Activated CD4-positive, alpha-beta memory T cell treated with anti-CD3 and anti-CD28 coated beads, Interleukin-2, amount 10 ng/mL, durations not matched to agents 7 days and 5 days (primary cell): ENCODE measurements at regions not wholly inside any gene's neighbourhood (a gene's known extent, or its start where the extent isn't known, plus 50 kb on each side); places are given as distances from the start of the nearest gene placed in this dataset.

Experiments used
- CTCF ChIA-PET: fragments of 350-600 bp; sonication (Branson Sonifier 250); formaldehyde crosslinking; loops from one replicate; lab custom pipeline; 2021; ENCODE audit warnings: antibody characterized with exemption, inconsistent platforms; lab: Charles Lee
- POLR2A ChIA-PET: fragments of 350-600 bp; sonication (Branson Sonifier 250); formaldehyde crosslinking; loops from one replicate; lab custom pipeline; 2021; ENCODE audit warnings: antibody characterized with exemption; lab: Charles Lee
- DNase-seq: peaks from one replicate; pipeline ENCODE4 v3.0.0-alpha.2; 2020
- H3K27ac Mint-ChIP-seq: one replicate; pipeline ENCODE4 v1.8.0; 2021; ENCODE audit warnings: mild to moderate bottlenecking, mixed read lengths
- H3K27me3 Mint-ChIP-seq: one replicate; pipeline ENCODE4 v1.8.0; 2021; ENCODE audit warnings: mixed read lengths
- H3K36me3 Mint-ChIP-seq: one replicate; pipeline ENCODE4 v1.8.0; 2021; ENCODE audit warnings: low read depth, mixed read lengths
- H3K4me1 Mint-ChIP-seq: one replicate; pipeline ENCODE4 v1.8.0; 2021; ENCODE audit warnings: mixed read lengths
- H3K4me3 Mint-ChIP-seq: one replicate; pipeline ENCODE4 v1.8.0; 2021; ENCODE audit warnings: mild to moderate bottlenecking, mixed read lengths
- H3K9me3 Mint-ChIP-seq: one replicate; pipeline ENCODE4 v1.8.0; 2021; ENCODE audit warnings: mixed read lengths

- ChIA-PET POLR2A (no interaction called here), CTCF (no interaction called here)
- H3K4me1 Mint-ChIP-seq, result peaks cover 3% of the 10 kb centered on the region
- DNase-seq, result no peak
- no peak overlapping the region for H3K27ac Mint-ChIP-seq
- peaks cover 22% of the 10 kb centered on the region for H3K27me3 Mint-ChIP-seq
- no peaks in the 10 kb centered on the region for H3K9me3 Mint-ChIP-seq
- no peak overlapping the region for H3K4me3 Mint-ChIP-seq
- H3K36me3 Mint-ChIP-seq, result no peaks in the 10 kb centered on the region
Measured at GRCh38 chr10:2920168-2920567, 147.2 kb upstream of the PFKP start.

GRCh38 chr10:2919016-2919415 lies 148.3 kb upstream of the PFKP start:
- no peak overlapping the region for H3K4me3 Mint-ChIP-seq
- peaks cover 3% of the 10 kb centered on the region for H3K4me1 Mint-ChIP-seq
- ChIA-PET POLR2A (no interaction called here), CTCF (no interaction called here)
- no peaks in the 10 kb centered on the region for H3K9me3 Mint-ChIP-seq
- H3K36me3 Mint-ChIP-seq, result no peaks in the 10 kb centered on the region
- H3K27me3 Mint-ChIP-seq, result peaks cover 20% of the 10 kb centered on the region
- H3K27ac Mint-ChIP-seq, result no peak overlapping the region
- DNase-seq, result no peak

GRCh38 chr10:2918489-2918888 lies 148.9 kb upstream of the PFKP start:
- no peaks in the 10 kb centered on the region for H3K9me3 Mint-ChIP-seq
- no peak overlapping the region for H3K4me3 Mint-ChIP-seq
- DNase-seq, result no peak
- CTCF ChIA-PET, result no interaction called here
- peaks cover 3% of the 10 kb centered on the region for H3K4me1 Mint-ChIP-seq
- no peak overlapping the region for H3K27ac Mint-ChIP-seq
- peaks cover 19% of the 10 kb centered on the region for H3K27me3 Mint-ChIP-seq
- POLR2A ChIA-PET, result no interaction called here
- H3K36me3 Mint-ChIP-seq, result no peaks in the 10 kb centered on the region

GRCh38 chr10:2917926-2918325 lies 149.4 kb upstream of the PFKP start:
- peaks cover 16% of the 10 kb centered on the region for H3K27me3 Mint-ChIP-seq
- no peaks in the 10 kb centered on the region for H3K9me3 Mint-ChIP-seq
- ChIA-PET POLR2A (no interaction called here), CTCF (interaction anchor here (0.6 kb wide), 1 partner anchor 126 kb away, joined by 5 read pairs; no protein-coding TSS in a partner anchor)
- H3K4me3 Mint-ChIP-seq, result no peak overlapping the region
- H3K27ac Mint-ChIP-seq, result no peak overlapping the region
- no peaks in the 10 kb centered on the region for H3K36me3 Mint-ChIP-seq
- no peak for DNase-seq
- no peaks in the 10 kb centered on the region for H3K4me1 Mint-ChIP-seq

- Mint-ChIP-seq H3K27me3 (peaks cover 13% of the 10 kb centered on the region), H3K9me3 (no peaks in the 10 kb centered on the region), H3K27ac (no peak overlapping the region), H3K36me3 (no peaks in the 10 kb centered on the region), H3K4me3 (no peak overlapping the region), H3K4me1 (no peaks in the 10 kb centered on the region)
- ChIA-PET CTCF (no interaction called here), POLR2A (no interaction called here)
- DNase-seq, result no peak
Measured at GRCh38 chr10:2915412-2915811, 151.9 kb upstream of the PFKP start.

- H3K9me3 Mint-ChIP-seq, result no peaks in the 10 kb centered on the region
Measured at GRCh38 chr10:2914741-2915140, 152.6 kb upstream of the PFKP start.

GRCh38 chr10:2913474-2913873 lies 153.9 kb upstream of the PFKP start:
- H3K4me3 Mint-ChIP-seq, result no peak overlapping the region
- H3K9me3 Mint-ChIP-seq, result no peaks in the 10 kb centered on the region
- H3K27me3 Mint-ChIP-seq, result peaks cover 9% of the 10 kb centered on the region
- peaks cover 7% of the 10 kb centered on the region for H3K4me1 Mint-ChIP-seq
- no peak for DNase-seq
- CTCF ChIA-PET, result no interaction called here
- H3K27ac Mint-ChIP-seq, result no peak overlapping the region
- H3K36me3 Mint-ChIP-seq, result no peaks in the 10 kb centered on the region
- POLR2A ChIA-PET, result interaction anchor here (0.7 kb wide), 1 partner anchor 56 kb away, joined by 3 read pairs; no protein-coding TSS in a partner anchor

More at GRCh38 chr10:2914741-2915140, 152.6 kb upstream of the PFKP start:
- peaks cover 13% of the 10 kb centered on the region for H3K27me3 Mint-ChIP-seq
- no peak for DNase-seq
- no peaks in the 10 kb centered on the region for H3K4me1 Mint-ChIP-seq
- H3K36me3 Mint-ChIP-seq, result no peaks in the 10 kb centered on the region
- no peak overlapping the region for H3K4me3 Mint-ChIP-seq
- H3K27ac Mint-ChIP-seq, result no peak overlapping the region
- ChIA-PET CTCF (no interaction called here), POLR2A (no interaction called here)

GRCh38 chr10:2910656-2911055 lies 156.7 kb upstream of the PFKP start:
- H3K9me3 Mint-ChIP-seq, result no peaks in the 10 kb centered on the region
- peaks cover 9% of the 10 kb centered on the region for H3K4me1 Mint-ChIP-seq
- peaks cover 5% of the 10 kb centered on the region for H3K27me3 Mint-ChIP-seq
- H3K27ac Mint-ChIP-seq, result no peak overlapping the region
- H3K4me3 Mint-ChIP-seq, result no peak overlapping the region
- no peak for DNase-seq
- POLR2A ChIA-PET, result no interaction called here
- H3K36me3 Mint-ChIP-seq, result no peaks in the 10 kb centered on the region
- CTCF ChIA-PET, result no interaction called here

GRCh38 chr10:2909921-2910320 lies 157.4 kb upstream of the PFKP start:
- no peak overlapping the region for H3K27ac Mint-ChIP-seq
- peaks cover 9% of the 10 kb centered on the region for H3K4me1 Mint-ChIP-seq
- no peak overlapping the region for H3K4me3 Mint-ChIP-seq
- no peaks in the 10 kb centered on the region for H3K36me3 Mint-ChIP-seq
- H3K27me3 Mint-ChIP-seq, result peaks cover 5% of the 10 kb centered on the region
- ChIA-PET POLR2A (no interaction called here), CTCF (no interaction called here)
- no peaks in the 10 kb centered on the region for H3K9me3 Mint-ChIP-seq
- DNase-seq, result no peak

- Mint-ChIP-seq H3K9me3 (no peaks in the 10 kb centered on the region), H3K27ac (no peak overlapping the region), H3K27me3 (peaks cover 7% of the 10 kb centered on the region), H3K36me3 (no peaks in the 10 kb centered on the region), H3K4me3 (no peak overlapping the region), H3K4me1 (peaks cover 9% of the 10 kb centered on the region)
- DNase-seq, result no peak
- ChIA-PET CTCF (no interaction called here), POLR2A (no interaction called here)
Measured at GRCh38 chr10:2908851-2909630, 158.3 kb upstream of the PFKP start.

GRCh38 chr10:2906974-2907373 lies 160.4 kb upstream of the PFKP start:
- POLR2A ChIA-PET, result no interaction called here

GRCh38 chr10:2905851-2906250 lies 161.5 kb upstream of the PFKP start:
- ChIA-PET CTCF (no interaction called here), POLR2A (no interaction called here)
- no peak for DNase-seq
- Mint-ChIP-seq H3K4me3 (no peak overlapping the region), H3K27ac (no peak overlapping the region), H3K27me3 (peaks cover 7% of the 10 kb centered on the region), H3K9me3 (no peaks in the 10 kb centered on the region), H3K4me1 (peaks cover 9% of the 10 kb centered on the region), H3K36me3 (no peaks in the 10 kb centered on the region)

More at GRCh38 chr10:2906974-2907373, 160.4 kb upstream of the PFKP start:
- Mint-ChIP-seq H3K27ac (no peak overlapping the region), H3K4me3 (no peak overlapping the region), H3K36me3 (no peaks in the 10 kb centered on the region), H3K9me3 (no peaks in the 10 kb centered on the region), H3K27me3 (peaks cover 7% of the 10 kb centered on the region), H3K4me1 (peaks cover 9% of the 10 kb centered on the region)
- CTCF ChIA-PET, result no interaction called here
- DNase-seq, result no peak

- Mint-ChIP-seq H3K9me3 (no peaks in the 10 kb centered on the region), H3K4me3 (no peak overlapping the region), H3K27me3 (peaks cover 8% of the 10 kb centered on the region), H3K36me3 (no peaks in the 10 kb centered on the region), H3K4me1 (peaks cover 2% of the 10 kb centered on the region), H3K27ac (no peak overlapping the region)
- DNase-seq, result no peak
- ChIA-PET CTCF (no interaction called here), POLR2A (no interaction called here)
Measured at GRCh38 chr10:2900530-2900929, 166.8 kb upstream of the PFKP start.
